ENCODE measurements at regions not wholly inside any gene's neighbourhood (a gene's known extent, or its start where the extent isn't known, plus 50 kb on each side); places are given as distances from the start of the nearest gene placed in this dataset.

GRCh38 chr13:30855569-30855968 is 50.5 kb upstream of the MEDAG start:
- TF ChIP-seq, protein P1, sequence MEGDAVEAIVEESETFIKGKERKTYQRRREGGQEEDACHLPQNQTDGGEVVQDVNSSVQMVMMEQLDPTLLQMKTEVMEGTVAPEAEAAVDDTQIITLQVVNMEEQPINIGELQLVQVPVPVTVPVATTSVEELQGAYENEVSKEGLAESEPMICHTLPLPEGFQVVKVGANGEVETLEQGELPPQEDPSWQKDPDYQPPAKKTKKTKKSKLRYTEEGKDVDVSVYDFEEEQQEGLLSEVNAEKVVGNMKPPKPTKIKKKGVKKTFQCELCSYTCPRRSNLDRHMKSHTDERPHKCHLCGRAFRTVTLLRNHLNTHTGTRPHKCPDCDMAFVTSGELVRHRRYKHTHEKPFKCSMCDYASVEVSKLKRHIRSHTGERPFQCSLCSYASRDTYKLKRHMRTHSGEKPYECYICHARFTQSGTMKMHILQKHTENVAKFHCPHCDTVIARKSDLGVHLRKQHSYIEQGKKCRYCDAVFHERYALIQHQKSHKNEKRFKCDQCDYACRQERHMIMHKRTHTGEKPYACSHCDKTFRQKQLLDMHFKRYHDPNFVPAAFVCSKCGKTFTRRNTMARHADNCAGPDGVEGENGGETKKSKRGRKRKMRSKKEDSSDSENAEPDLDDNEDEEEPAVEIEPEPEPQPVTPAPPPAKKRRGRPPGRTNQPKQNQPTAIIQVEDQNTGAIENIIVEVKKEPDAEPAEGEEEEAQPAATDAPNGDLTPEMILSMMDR (IDR thresholded peaks at IDR 0.05; ENCODE audit: low read depth, low read length, poor library complexity, severe bottlenecking) = no peak
- TF ChIP-seq EZH2phosphoT487 (IDR thresholded peaks at IDR 0.05; ENCODE audit: borderline replicate concordance, low read length) = no peak

Data from DOHH2 (cell line).